ENCODE measurements at regions not wholly inside any gene's neighbourhood (a gene's known extent, or its start where the extent isn't known, plus 50 kb on each side); places are given as distances from the start of the nearest gene placed in this dataset.

DNA sequence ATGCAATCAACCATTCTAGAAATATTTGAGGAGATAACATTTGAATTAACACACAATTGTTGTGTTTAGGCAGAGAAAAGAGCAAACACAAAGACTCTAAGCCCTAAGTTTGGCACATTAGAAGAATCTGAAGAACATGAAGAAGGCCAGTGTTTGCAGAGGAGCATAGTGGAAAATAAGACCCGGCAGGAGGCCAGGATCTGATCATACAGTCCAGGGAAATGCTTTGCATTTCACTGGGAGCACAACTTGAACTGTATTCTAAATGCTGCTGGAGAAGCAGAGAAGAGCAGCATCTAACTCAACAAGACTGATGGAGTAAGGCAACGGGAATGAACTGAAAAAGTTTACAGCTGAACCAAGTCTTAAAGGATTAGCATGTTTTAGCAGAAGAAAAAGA is 463.4 kb downstream of the ZNF608 start:
- TF ChIP-seq RAD21 (IDR thresholded peaks at IDR 0.05 in 1 of 2, conservative IDR thresholded peaks at IDR 0.05 in 1 of 2; ENCODE audit: low read depth in 2 of 2, low read length in 2 of 2) (no peak), EP300 (IDR thresholded peaks at IDR 0.05; ENCODE audit: borderline replicate concordance in 1 of 2, low read depth in 2 of 2, low read length in 2 of 2) (no peak), SP2 (IDR thresholded peaks at IDR 0.05; ENCODE audit: low read length) (no peak), JUND (IDR thresholded peaks at IDR 0.05; ENCODE audit: low read length) (no peak), SRF (IDR thresholded peaks at IDR 0.05; ENCODE audit: low read depth, low read length) (no peak), FOSL1 (IDR thresholded peaks at IDR 0.05; ENCODE audit: insufficient read depth, low read depth, low read length) (no peak), CREB1 (IDR thresholded peaks at IDR 0.05) (no peak), PHF8 (conservative IDR thresholded peaks at IDR 0.05; ENCODE audit: low read depth, low read length) (no peak), SP1 (IDR thresholded peaks at IDR 0.05; ENCODE audit: low read depth, low read length) (no peak), TBP (IDR thresholded peaks at IDR 0.05; ENCODE audit: low read depth, low read length) (no peak), ASH2L (IDR thresholded peaks at IDR 0.05; ENCODE audit: low read length) (no peak), MAFK (IDR thresholded peaks at IDR 0.05; ENCODE audit: low read depth, low read length) (no peak)
- TF ChIP-seq, protein P1, sequence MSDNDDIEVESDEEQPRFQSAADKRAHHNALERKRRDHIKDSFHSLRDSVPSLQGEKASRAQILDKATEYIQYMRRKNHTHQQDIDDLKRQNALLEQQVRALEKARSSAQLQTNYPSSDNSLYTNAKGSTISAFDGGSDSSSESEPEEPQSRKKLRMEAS (IDR thresholded peaks at IDR 0.05): no peak
- TF ChIP-seq, protein P2, sequence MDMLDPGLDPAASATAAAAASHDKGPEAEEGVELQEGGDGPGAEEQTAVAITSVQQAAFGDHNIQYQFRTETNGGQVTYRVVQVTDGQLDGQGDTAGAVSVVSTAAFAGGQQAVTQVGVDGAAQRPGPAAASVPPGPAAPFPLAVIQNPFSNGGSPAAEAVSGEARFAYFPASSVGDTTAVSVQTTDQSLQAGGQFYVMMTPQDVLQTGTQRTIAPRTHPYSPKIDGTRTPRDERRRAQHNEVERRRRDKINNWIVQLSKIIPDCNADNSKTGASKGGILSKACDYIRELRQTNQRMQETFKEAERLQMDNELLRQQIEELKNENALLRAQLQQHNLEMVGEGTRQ (IDR thresholded peaks at IDR 0.05; ENCODE audit: low read length): no peak
- no peak overlapping the region for H4K91ac ChIP-seq (replicated peaks; ENCODE audit: insufficient read length, low read length)
- H3K23me2 ChIP-seq (ENCODE audit: low read depth, low read length): no peaks in the 10 kb centered on the region
- POLR2A ChIA-PET (ENCODE audit: partially characterized antibody): no interaction called here
- H2BK20ac ChIP-seq (ENCODE audit: low read length): no peak overlapping the region
- H4K8ac ChIP-seq (ENCODE audit: extremely low read depth, insufficient read depth, low read length): no peak overlapping the region
- WGBS, 2 experiments (ENCODE audit: extremely low coverage in 1 of 2, insufficient coverage in 1 of 2, insufficient read length in 1 of 2, insufficient replicate concordance in 2 of 2, low coverage in 1 of 2, low lambda C conversion rate in 2 of 2, missing lambda C conversion rate in 1 of 2): 95% methylated on average over 2 of the region's 2 CpGs; no CpG with 5 or more reads in 1 of the 2 experiments
- H3K4ac ChIP-seq (replicated peaks; ENCODE audit: insufficient read length, low read depth, low read length): no peak overlapping the region
- no peaks in the 10 kb centered on the region for H3K79me1 ChIP-seq (ENCODE audit: low read depth, low read length)
- no peaks in the 10 kb centered on the region for H3K27me3 ChIP-seq (replicated peaks in 1 of 4; ENCODE audit: control insufficient read depth in 3 of 4, extremely low read depth in 1 of 4, insufficient read depth in 3 of 4, low read length in 3 of 4)
- no peak overlapping the region for H3K56ac ChIP-seq (replicated peaks; ENCODE audit: insufficient read length, low read depth, low read length)
- H3K18ac ChIP-seq (ENCODE audit: extremely low read depth, low read length): no peak overlapping the region
- no peak overlapping the region for H3K4me3 ChIP-seq (ENCODE audit: extremely low read depth in 1 of 4, insufficient read depth in 2 of 4, low read depth in 3 of 4, low read length in 4 of 4)
- FAIRE-seq: no peak
- H3K4me1 ChIP-seq (replicated peaks in 1 of 4; ENCODE audit: control insufficient read depth in 3 of 4, insufficient read depth in 4 of 4, low read length in 3 of 4): 0 out of 7 replicates have a peak, but pooled peaks cover 0 to 2% (median 0%) of the 10 kb centered on the region in 4 experiments
- no peak overlapping the region for H3K14ac ChIP-seq (ENCODE audit: insufficient read length)
- H3K9ac ChIP-seq (replicated peaks in 1 of 4; ENCODE audit: extremely low read depth in 1 of 4, low read depth in 3 of 4, low read length in 3 of 4): no peak overlapping the region
- no peaks in the 10 kb centered on the region for H3K79me2 ChIP-seq (ENCODE audit: control insufficient read depth in 1 of 2, insufficient read depth in 2 of 2, low read length in 2 of 2)
- no peak overlapping the region for H3K27ac ChIP-seq (ENCODE audit: low read depth, low read length)
- no peak overlapping the region for H3K23ac ChIP-seq (ENCODE audit: insufficient read length)
- no peak overlapping the region for H2AFZ ChIP-seq (ENCODE audit: low read length)
- H3K9me3 ChIP-seq (ENCODE audit: insufficient read depth in 2 of 2, low read depth in 1 of 2, low read length in 1 of 2): no peaks in the 10 kb centered on the region
- H2BK12ac ChIP-seq (ENCODE audit: low read depth, low read length): no peak overlapping the region
- CTCF ChIA-PET (ENCODE audit: partially characterized antibody): no interaction called here
- H4K5ac ChIP-seq (ENCODE audit: insufficient read length, low read depth, low read length): no peak overlapping the region
- no peak overlapping the region for H3K4me2 ChIP-seq (ENCODE audit: insufficient read depth in 1 of 2, low read depth in 2 of 2, low read length in 2 of 2)
- no peaks in the 10 kb centered on the region for H3K36me3 ChIP-seq (ENCODE audit: control insufficient read depth in 2 of 4, insufficient read depth in 4 of 4, low read length in 3 of 4)
- no peak overlapping the region for H2BK120ac ChIP-seq (replicated peaks; ENCODE audit: low read depth, low read length)
- H4K20me1 ChIP-seq (replicated peaks in 1 of 2; ENCODE audit: control insufficient read depth in 1 of 2, insufficient read depth in 2 of 2, low read length in 2 of 2): no peaks in the 10 kb centered on the region
- H2BK15ac ChIP-seq (ENCODE audit: low read length): no peak overlapping the region
- no peak overlapping the region for H2AK5ac ChIP-seq (ENCODE audit: low read depth, low read length)
- no peak overlapping the region for H2BK5ac ChIP-seq (ENCODE audit: low read depth, low read length)
- DNase-seq (ENCODE audit: low read depth in 1 of 2, low spot score in 2 of 2): no peak

Measured in H1 (cell line).